GM12864 (cell line): ENCODE measurements at regions not wholly inside any gene's neighbourhood (a gene's known extent, or its start where the extent isn't known, plus 50 kb on each side); places are given as distances from the start of the nearest gene placed in this dataset.

ENCODE experiments used
- DNase-seq: peaks from one replicate; pipeline ENCODE4 v3.0.0-alpha.2; 2011; ENCODE audit warnings: low read depth
- H3K4me3 ChIP-seq: 2 replicates; pipeline ENCODE4 v1.5.1; 2011; ENCODE audit warnings: mild to moderate bottlenecking, low read depth, low read length, control low read depth
- CTCF ChIP-seq: IDR thresholded peaks from 2 replicates; pipeline ENCODE4 v1.5.1; 2011; ENCODE audit warnings: low read depth, mild to moderate bottlenecking, moderate library complexity, low read length, control low read depth, inconsistent platforms; ENCODE audit errors: missing control alignments

- no peak for DNase-seq
- TF ChIP-seq CTCF: no peak
- H3K4me3 ChIP-seq: no peak overlapping the region
Measured at GRCh38 chr2:18245375-18245774, 315.1 kb downstream of the RDH14 start.

- H3K4me3 ChIP-seq: no peak overlapping the region
- DNase-seq: no peak
- TF ChIP-seq CTCF: no peak
Measured at GRCh38 chr2:18244845-18245244, 315.6 kb downstream of the RDH14 start.

GRCh38 chr2:18243816-18244215 is 316.6 kb downstream of the RDH14 start:
- H3K4me3 ChIP-seq: no peak overlapping the region
- no peak for DNase-seq
- TF ChIP-seq CTCF: no peak

GRCh38 chr2:18242716-18243115 is 317.7 kb downstream of the RDH14 start:
- DNase-seq: no peak
- H3K4me3 ChIP-seq: no peak overlapping the region
- no peak for TF ChIP-seq CTCF

- DNase-seq: no peak
- no peak overlapping the region for H3K4me3 ChIP-seq
- no peak for TF ChIP-seq CTCF
Measured at GRCh38 chr2:18238209-18238608, 322.2 kb downstream of the RDH14 start.

GRCh38 chr2:18237298-18237697 is 323.2 kb downstream of the RDH14 start:
- no peak for DNase-seq
- TF ChIP-seq CTCF: no peak
- no peak overlapping the region for H3K4me3 ChIP-seq

- H3K4me3 ChIP-seq: no peak overlapping the region
- DNase-seq: no peak
- no peak for TF ChIP-seq CTCF
Measured at GRCh38 chr2:18232731-18233438, 327.6 kb downstream of the RDH14 start.
